Kidney (tissue), 13 donors: ENCODE measurements at regions not wholly inside any gene's neighbourhood (a gene's known extent, or its start where the extent isn't known, plus 50 kb on each side); places are given as distances from the start of the nearest gene placed in this dataset.

Experiments
- DNase-seq, 5 donors: peaks; one replicate each; pipeline ENCODE4 v3.0.0-alpha.2; 2013 to 2020
- FAIRE-seq: peaks from 2 replicates; lab custom pipeline; 2012; peaks lifted over from hg19 to GRCh38; lab: Jason Lieb, UNC
- H3K27ac ChIP-seq, 2 donors: one replicate each; pipeline ENCODE4 v1.7.0; 2013; ENCODE audit warnings: low read depth in 2 of 2, low read length in 2 of 2, inconsistent platforms in 1 of 2
- H3K27me3 ChIP-seq: one replicate; pipeline ENCODE4 v1.7.1; 2013; ENCODE audit warnings: low read length, inconsistent platforms; ENCODE audit not compliant: control insufficient read depth, insufficient read depth
- H3K36me3 ChIP-seq, 3 donors: one replicate each; pipeline versions ENCODE4 v1.7.0 to v1.7.1; 2013; ENCODE audit warnings: low read length in 3 of 3, control low read depth in 1 of 3, inconsistent platforms in 1 of 3; ENCODE audit not compliant: insufficient read depth in 3 of 3, control insufficient read depth in 2 of 3
- H3K4me1 ChIP-seq, 3 donors: one replicate each; pipeline versions ENCODE4 v1.7.0 to v1.7.1; 2013; ENCODE audit warnings: low read length in 3 of 3, inconsistent platforms in 1 of 3, low read depth in 1 of 3; ENCODE audit not compliant: control insufficient read depth in 2 of 3, insufficient read depth in 2 of 3
- H3K4me3 ChIP-seq, 3 donors: one replicate each; pipeline versions ENCODE4 v1.7.0 to v1.8.1; 2013; ENCODE audit warnings: low read length in 3 of 3, control low read depth in 1 of 3, inconsistent platforms in 1 of 3
- H3K9ac ChIP-seq, 3 donors: one replicate each; pipeline versions ENCODE4 v1.7.0 to v1.7.1; 2013; ENCODE audit warnings: low read length in 3 of 3, control low read depth in 1 of 3, inconsistent platforms in 1 of 3
- H3K9me3 ChIP-seq, 3 donors: one replicate each; pipeline versions ENCODE4 v1.7.0 to v1.7.1; 2013; ENCODE audit warnings: low read length in 3 of 3, control low read depth in 1 of 3, inconsistent platforms in 1 of 3; ENCODE audit not compliant: control insufficient read depth in 2 of 3, insufficient read depth in 1 of 3
- intact Hi-C: fragments of 100-400 bp; cut with DNase I; formaldehyde crosslinking; loops from one replicate; pipeline ENCODE4 v1.11.1; 2022
- TF ChIP-seq, protein P1 (sequence below): IDR thresholded peaks from 3 replicates; pipeline ENCODE4 v1.5.1; 2012; ENCODE audit warnings: mild to moderate bottlenecking, moderate library complexity, borderline replicate concordance; ENCODE audit not compliant: insufficient read depth; ENCODE audit errors: extremely low read depth
- donor health status: control.
- donor health status: control.
- donor health status: control.
- donor health status: control.
- donor health status: control.
- donor health status: DM: yes; HTN: yes; CAD: no.
- donor health status: Normal renal cell carcinoma (clear cell type).

DNA sequence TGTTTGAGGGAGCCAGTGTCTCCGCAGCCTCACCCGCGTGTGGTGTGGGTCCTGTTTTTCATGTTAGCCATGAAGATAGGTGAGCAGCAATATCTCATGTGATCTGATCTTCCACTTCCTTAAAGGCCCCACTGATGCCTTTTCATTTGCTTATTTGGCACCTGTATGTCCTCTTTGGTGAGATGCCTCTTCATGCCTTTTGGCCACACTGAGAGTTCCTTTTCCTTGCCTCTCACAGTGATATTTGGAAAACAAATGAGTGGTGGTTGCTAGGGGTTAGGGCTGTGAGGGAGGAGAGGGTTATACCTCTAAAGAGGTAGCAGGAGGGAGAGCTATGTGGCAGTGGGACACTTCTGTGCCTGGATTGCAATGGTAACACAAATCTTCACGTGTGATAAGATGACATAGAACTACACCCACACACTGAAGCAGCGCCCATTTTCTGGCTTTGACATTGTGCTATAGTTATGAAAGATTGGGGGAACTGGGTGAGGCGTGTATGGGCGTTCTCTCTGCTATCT, 90.4 kb upstream of the TNS3 start:
- intact Hi-C loops: no loop called here

DNA sequence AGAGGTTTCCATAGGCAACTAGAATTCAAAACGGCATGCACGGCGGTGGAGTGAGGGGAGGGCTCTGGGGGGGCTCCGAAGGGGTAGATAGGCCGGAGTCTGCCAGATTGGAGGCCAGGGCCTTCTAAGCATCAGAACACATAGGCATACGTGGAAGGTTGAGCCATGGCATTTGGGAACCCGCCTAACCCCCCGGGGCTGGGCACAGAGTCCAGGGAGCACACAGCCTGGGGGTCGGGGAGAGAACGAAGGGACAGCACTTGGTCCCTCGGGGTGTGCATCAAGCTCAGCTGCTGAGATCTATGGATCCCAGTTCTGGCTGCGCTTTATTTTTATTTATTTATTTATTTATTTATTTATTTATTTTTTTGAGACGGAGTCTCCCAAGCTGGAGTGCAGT, 89.4 kb upstream of the TNS3 start:
- DNase-seq (no peak), FAIRE-seq (no peak)
- Histone ChIP-seq H3K27ac (no peak overlapping the region), H3K36me3 (no peaks in the 10 kb centered on the region), H3K27me3 (no peaks in the 10 kb centered on the region), H3K9me3 (no peaks in the 10 kb centered on the region), H3K9ac (no peak overlapping the region), H3K4me3 (no peak overlapping the region), H3K4me1 (peaks cover 0 to 4% (median 2%) of the 10 kb centered on the region in 3 donors)
- TF ChIP-seq, protein P1, sequence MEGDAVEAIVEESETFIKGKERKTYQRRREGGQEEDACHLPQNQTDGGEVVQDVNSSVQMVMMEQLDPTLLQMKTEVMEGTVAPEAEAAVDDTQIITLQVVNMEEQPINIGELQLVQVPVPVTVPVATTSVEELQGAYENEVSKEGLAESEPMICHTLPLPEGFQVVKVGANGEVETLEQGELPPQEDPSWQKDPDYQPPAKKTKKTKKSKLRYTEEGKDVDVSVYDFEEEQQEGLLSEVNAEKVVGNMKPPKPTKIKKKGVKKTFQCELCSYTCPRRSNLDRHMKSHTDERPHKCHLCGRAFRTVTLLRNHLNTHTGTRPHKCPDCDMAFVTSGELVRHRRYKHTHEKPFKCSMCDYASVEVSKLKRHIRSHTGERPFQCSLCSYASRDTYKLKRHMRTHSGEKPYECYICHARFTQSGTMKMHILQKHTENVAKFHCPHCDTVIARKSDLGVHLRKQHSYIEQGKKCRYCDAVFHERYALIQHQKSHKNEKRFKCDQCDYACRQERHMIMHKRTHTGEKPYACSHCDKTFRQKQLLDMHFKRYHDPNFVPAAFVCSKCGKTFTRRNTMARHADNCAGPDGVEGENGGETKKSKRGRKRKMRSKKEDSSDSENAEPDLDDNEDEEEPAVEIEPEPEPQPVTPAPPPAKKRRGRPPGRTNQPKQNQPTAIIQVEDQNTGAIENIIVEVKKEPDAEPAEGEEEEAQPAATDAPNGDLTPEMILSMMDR: no peak
- intact Hi-C loops: no loop called here

More for the DNA sequence above, 90.4 kb upstream of the TNS3 start:
- Histone ChIP-seq H3K27ac (no peak overlapping the region), H3K4me1 (peaks cover 0 to 4% (median 0%) of the 10 kb centered on the region in 3 donors), H3K27me3 (no peaks in the 10 kb centered on the region), H3K36me3 (no peaks in the 10 kb centered on the region), H3K9me3 (peaks cover 0 to 7% (median 0%) of the 10 kb centered on the region in 3 donors), H3K4me3 (no peak overlapping the region), H3K9ac (no peak overlapping the region)
- no peak for DNase-seq
- FAIRE-seq: no peak
- TF ChIP-seq, protein P1: no peak

DNA sequence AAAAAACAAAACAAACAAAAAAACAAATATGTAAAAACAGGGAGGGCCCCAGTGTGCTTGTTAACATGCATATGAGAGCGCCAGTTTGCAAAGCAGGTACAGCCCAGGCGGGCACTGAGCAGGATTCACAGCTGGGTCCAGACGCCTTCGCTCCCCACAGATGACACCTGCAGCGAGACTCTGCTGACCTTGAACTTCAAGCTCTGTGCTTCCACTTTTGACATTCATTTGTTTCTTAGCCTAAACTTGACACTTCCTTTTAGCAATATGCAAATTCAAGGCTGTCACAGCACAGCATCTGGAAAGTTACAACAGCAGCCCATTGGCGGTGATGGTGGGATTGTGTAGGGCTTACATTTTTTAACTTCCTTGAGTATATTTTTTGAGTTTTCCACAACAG, 88.8 kb upstream of the TNS3 start:
- H3K27ac ChIP-seq: no peak overlapping the region
- H3K27me3 ChIP-seq: no peaks in the 10 kb centered on the region
- no peak overlapping the region for H3K9ac ChIP-seq
- no peaks in the 10 kb centered on the region for H3K36me3 ChIP-seq
- H3K4me3 ChIP-seq: no peak overlapping the region
- H3K4me1 ChIP-seq: peaks cover 0 to 8% (median 4%) of the 10 kb centered on the region in 3 donors
- H3K9me3 ChIP-seq: no peaks in the 10 kb centered on the region
- intact Hi-C loops: no loop called here
- TF ChIP-seq, protein P1: no peak
- FAIRE-seq (no peak), DNase-seq (peak in 1 of 5 donors; percentile 30)

DNA sequence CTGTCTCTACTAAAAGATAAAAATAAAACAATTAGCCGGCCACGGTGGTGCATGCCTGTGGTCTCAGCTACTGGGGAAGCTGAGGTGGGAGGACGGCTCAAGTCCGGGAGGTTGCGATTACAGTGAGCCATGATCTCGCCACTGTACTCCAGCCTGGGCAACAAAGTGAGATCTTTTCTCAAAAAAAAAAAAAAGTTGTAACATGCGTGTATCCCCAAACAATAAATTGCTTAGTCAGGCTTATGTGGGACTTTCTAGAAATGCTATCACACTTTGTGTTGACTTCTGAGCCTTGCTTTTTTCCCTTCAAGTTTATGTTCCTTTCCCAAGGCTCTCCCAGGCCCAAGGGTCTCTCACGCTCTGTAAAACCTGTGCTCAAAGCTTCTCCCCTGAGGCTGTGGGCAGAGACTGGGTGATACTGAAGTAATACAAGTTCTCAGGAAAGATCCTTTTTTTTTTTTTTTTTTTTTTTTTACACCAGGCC, 88.0 kb upstream of the TNS3 start:
- no peaks in the 10 kb centered on the region for H3K27me3 ChIP-seq
- intact Hi-C loops: no loop called here
- TF ChIP-seq, protein P1: no peak
- H3K4me3 ChIP-seq: no peak overlapping the region
- DNase-seq (no peak), FAIRE-seq (no peak)
- H3K4me1 ChIP-seq: peaks cover 0 to 8% (median 6%) of the 10 kb centered on the region in 3 donors
- no peaks in the 10 kb centered on the region for H3K36me3 ChIP-seq
- H3K9ac ChIP-seq: no peak overlapping the region
- H3K27ac ChIP-seq: peak overlapping the region in 1 of 2 donors; percentile 69
- no peaks in the 10 kb centered on the region for H3K9me3 ChIP-seq
